ENCODE measurements at regions not wholly inside any gene's neighbourhood (a gene's known extent, or its start where the extent isn't known, plus 50 kb on each side); places are given as distances from the start of the nearest gene placed in this dataset.

DNA sequence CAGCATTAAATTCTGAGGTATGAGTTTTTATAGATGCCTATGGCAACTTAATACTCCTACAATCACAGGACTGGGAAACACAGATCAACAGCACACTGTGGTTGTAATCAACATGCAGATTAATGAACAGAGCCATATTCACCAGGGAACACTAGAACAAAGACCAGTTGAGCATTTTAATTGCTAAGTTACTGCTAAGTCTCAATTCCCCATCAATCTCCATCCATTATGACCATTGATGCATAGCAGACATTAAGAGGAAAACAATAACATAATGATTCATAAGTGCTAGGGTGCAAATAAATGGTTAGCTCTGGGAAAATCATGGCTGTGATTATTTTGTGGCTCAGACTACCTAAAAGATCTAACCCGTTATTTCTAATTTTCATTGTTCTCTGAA lies 505.6 kb downstream of the TRHDE start:
- H3K79me2 ChIP-seq (ENCODE audit: low read depth): no peaks in the 10 kb centered on the region
- intact Hi-C loops (cut with micrococcal nuclease; ENCODE audit: unreplicated experiment): no loop called here
- H3K36me3 ChIP-seq (ENCODE audit: low read depth): no peaks in the 10 kb centered on the region
- H3K4me2 ChIP-seq: no peak overlapping the region
- POLR2A ChIA-PET (ENCODE audit: unreplicated experiment): no interaction called here
- CTCF ChIA-PET: no interaction called here
- H3F3A ChIP-seq (ENCODE audit: insufficient read depth, low read depth): no peaks in the 10 kb centered on the region
- no peaks in the 10 kb centered on the region for H4K20me1 ChIP-seq (ENCODE audit: insufficient read depth)
- DNase-seq: no peak
- H3K4me1 ChIP-seq (replicated peaks; ENCODE audit: insufficient read depth): no peaks in the 10 kb centered on the region
- no TSS peak for BruUV-seq (replicated peaks)
- H3K9me2 ChIP-seq (ENCODE audit: insufficient read depth): no peaks in the 10 kb centered on the region
- no peak for TF ChIP-seq EZH2 (IDR thresholded peaks at IDR 0.05; ENCODE audit: low read depth)
- TF ChIP-seq, protein P1, sequence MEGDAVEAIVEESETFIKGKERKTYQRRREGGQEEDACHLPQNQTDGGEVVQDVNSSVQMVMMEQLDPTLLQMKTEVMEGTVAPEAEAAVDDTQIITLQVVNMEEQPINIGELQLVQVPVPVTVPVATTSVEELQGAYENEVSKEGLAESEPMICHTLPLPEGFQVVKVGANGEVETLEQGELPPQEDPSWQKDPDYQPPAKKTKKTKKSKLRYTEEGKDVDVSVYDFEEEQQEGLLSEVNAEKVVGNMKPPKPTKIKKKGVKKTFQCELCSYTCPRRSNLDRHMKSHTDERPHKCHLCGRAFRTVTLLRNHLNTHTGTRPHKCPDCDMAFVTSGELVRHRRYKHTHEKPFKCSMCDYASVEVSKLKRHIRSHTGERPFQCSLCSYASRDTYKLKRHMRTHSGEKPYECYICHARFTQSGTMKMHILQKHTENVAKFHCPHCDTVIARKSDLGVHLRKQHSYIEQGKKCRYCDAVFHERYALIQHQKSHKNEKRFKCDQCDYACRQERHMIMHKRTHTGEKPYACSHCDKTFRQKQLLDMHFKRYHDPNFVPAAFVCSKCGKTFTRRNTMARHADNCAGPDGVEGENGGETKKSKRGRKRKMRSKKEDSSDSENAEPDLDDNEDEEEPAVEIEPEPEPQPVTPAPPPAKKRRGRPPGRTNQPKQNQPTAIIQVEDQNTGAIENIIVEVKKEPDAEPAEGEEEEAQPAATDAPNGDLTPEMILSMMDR (conservative IDR thresholded peaks at IDR 0.05): no peak
- no peak overlapping the region for H3K4me3 ChIP-seq
- no peak overlapping the region for H2AFZ ChIP-seq
- H3K27me3 ChIP-seq (ENCODE audit: insufficient read depth, low read depth): no peaks in the 10 kb centered on the region
- H3K9me3 ChIP-seq (ENCODE audit: insufficient read depth, low read depth): no peaks in the 10 kb centered on the region
- no peak overlapping the region for H3K27ac ChIP-seq

DNA sequence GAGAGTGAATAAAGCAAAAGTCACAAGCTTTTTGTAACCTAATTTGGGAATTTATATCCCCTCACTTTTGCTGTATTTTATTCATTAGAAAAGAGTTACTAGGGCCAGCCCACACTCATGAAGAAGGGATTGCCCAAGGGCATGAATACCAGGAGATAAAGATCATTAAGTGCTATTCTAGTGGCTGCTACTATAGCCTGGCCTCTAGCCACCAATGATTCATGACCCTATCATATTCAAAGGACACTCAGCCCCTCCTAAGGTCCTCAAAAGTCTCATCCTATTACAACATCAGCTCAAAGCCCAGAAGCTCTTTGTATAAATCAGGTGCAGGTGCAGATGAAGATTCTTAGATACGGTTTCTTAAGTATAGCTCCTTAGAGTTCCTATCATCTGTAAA lies 518.1 kb downstream of the TRHDE start:
- Histone ChIP-seq H3K36me3 (ENCODE audit: low read depth) (no peaks in the 10 kb centered on the region), H3F3A (ENCODE audit: insufficient read depth, low read depth) (no peaks in the 10 kb centered on the region), H4K20me1 (ENCODE audit: insufficient read depth) (no peaks in the 10 kb centered on the region), H3K27me3 (ENCODE audit: insufficient read depth, low read depth) (no peaks in the 10 kb centered on the region), H2AFZ (no peak overlapping the region), H3K79me2 (ENCODE audit: low read depth) (no peaks in the 10 kb centered on the region), H3K4me3 (no peak overlapping the region), H3K4me1 (replicated peaks; ENCODE audit: insufficient read depth) (no peaks in the 10 kb centered on the region), H3K4me2 (no peak overlapping the region), H3K9me2 (ENCODE audit: insufficient read depth) (no peaks in the 10 kb centered on the region), H3K27ac (no peak overlapping the region), H3K9me3 (ENCODE audit: insufficient read depth, low read depth) (no peaks in the 10 kb centered on the region)
- intact Hi-C loops (cut with micrococcal nuclease; ENCODE audit: unreplicated experiment): no loop called here
- no TSS peak for BruUV-seq (replicated peaks)
- DNase-seq: peak in 1 of 2 experiments; percentile 18
- ChIA-PET POLR2A (ENCODE audit: unreplicated experiment) (no interaction called here), CTCF (no interaction called here)
- no peak for TF ChIP-seq EZH2 (IDR thresholded peaks at IDR 0.05; ENCODE audit: low read depth)
- TF ChIP-seq, protein P1 (conservative IDR thresholded peaks at IDR 0.05): no peak

DNA sequence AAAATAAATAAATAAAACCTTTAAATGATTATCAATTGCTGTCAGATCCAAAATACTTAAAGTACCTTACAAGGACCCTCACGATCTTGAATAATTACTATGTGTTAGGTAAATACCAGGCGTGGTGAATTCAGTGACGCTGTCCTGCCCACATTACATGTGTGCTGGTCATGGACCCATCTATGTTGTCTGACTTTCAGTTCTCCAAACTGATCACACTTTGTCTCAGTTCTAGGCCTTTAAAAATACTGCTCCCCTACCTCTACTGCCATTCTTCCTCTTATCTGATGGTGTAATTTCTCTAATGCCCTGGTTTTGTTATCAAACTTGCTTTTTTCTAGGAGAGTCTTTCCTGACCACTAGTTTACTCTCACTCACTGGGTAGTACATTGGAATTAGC lies 520.7 kb downstream of the TRHDE start:
- no peak for DNase-seq
- intact Hi-C loops (cut with micrococcal nuclease; ENCODE audit: unreplicated experiment): no loop called here
- Histone ChIP-seq H3K9me3 (ENCODE audit: insufficient read depth, low read depth) (no peaks in the 10 kb centered on the region), H3F3A (ENCODE audit: insufficient read depth, low read depth) (no peaks in the 10 kb centered on the region), H3K27me3 (ENCODE audit: insufficient read depth, low read depth) (no peaks in the 10 kb centered on the region), H3K4me1 (replicated peaks; ENCODE audit: insufficient read depth) (no peaks in the 10 kb centered on the region), H3K36me3 (ENCODE audit: low read depth) (no peaks in the 10 kb centered on the region), H3K27ac (no peak overlapping the region), H3K4me2 (no peak overlapping the region), H3K79me2 (ENCODE audit: low read depth) (no peaks in the 10 kb centered on the region), H3K9me2 (ENCODE audit: insufficient read depth) (no peaks in the 10 kb centered on the region), H4K20me1 (ENCODE audit: insufficient read depth) (no peaks in the 10 kb centered on the region), H2AFZ (no peak overlapping the region), H3K4me3 (no peak overlapping the region)
- POLR2A ChIA-PET (ENCODE audit: unreplicated experiment): no interaction called here
- no TSS peak for BruUV-seq (replicated peaks)
- no peak for TF ChIP-seq EZH2 (IDR thresholded peaks at IDR 0.05; ENCODE audit: low read depth)
- TF ChIP-seq, protein P1 (conservative IDR thresholded peaks at IDR 0.05): no peak
- CTCF ChIA-PET: no interaction called here
